GM18517 (cell line): ENCODE measurements at regions not wholly inside any gene's neighbourhood (a gene's known extent, or its start where the extent isn't known, plus 50 kb on each side); places are given as distances from the start of the nearest gene placed in this dataset.

Experiments used
- ATAC-seq: cut with Tn5 transposase; IDR thresholded peaks from one replicate; pipeline ENCODE4 v1.9.1; 2021; ENCODE audit warnings: mild to moderate bottlenecking, moderate library complexity; ENCODE audit not compliant: unreplicated experiment

- ATAC-seq, result no peak
Observed at GRCh38 chr3:102206511-102207031, 228.2 kb upstream of the ZPLD1 start.

- no peak for ATAC-seq
Observed at GRCh38 chr3:102207151-102207571, 227.7 kb upstream of the ZPLD1 start.

- ATAC-seq, result no peak
Observed at GRCh38 chr3:102215166-102215565, 219.6 kb upstream of the ZPLD1 start.

GRCh38 chr3:102223132-102223531, 211.7 kb upstream of the ZPLD1 start:
- ATAC-seq, result no peak

GRCh38 chr3:102224171-102224570, 210.6 kb upstream of the ZPLD1 start:
- ATAC-seq, result no peak

- ATAC-seq, result no peak
Observed at GRCh38 chr3:102225005-102225404, 209.8 kb upstream of the ZPLD1 start.

GRCh38 chr3:102225407-102226132, 209.2 kb upstream of the ZPLD1 start:
- peak; percentile 49 for ATAC-seq

GRCh38 chr3:102226463-102226862, 208.4 kb upstream of the ZPLD1 start:
- no peak for ATAC-seq

GRCh38 chr3:102229062-102229655, 205.7 kb upstream of the ZPLD1 start:
- peak; percentile 51 for ATAC-seq

- ATAC-seq, result no peak
Observed at GRCh38 chr3:102230057-102230456, 204.8 kb upstream of the ZPLD1 start.

GRCh38 chr3:102233881-102234280, 200.9 kb upstream of the ZPLD1 start:
- ATAC-seq, result peak; percentile 90

- no peak for ATAC-seq
Observed at GRCh38 chr3:102235679-102236078, 199.1 kb upstream of the ZPLD1 start.

- no peak for ATAC-seq
Observed at GRCh38 chr3:102237181-102237580, 197.6 kb upstream of the ZPLD1 start.

- no peak for ATAC-seq
Observed at GRCh38 chr3:102237838-102238237, 197.0 kb upstream of the ZPLD1 start.

- no peak for ATAC-seq
Observed at GRCh38 chr3:102238362-102238761, 196.5 kb upstream of the ZPLD1 start.

- no peak for ATAC-seq
Observed at GRCh38 chr3:102240720-102241119, 194.1 kb upstream of the ZPLD1 start.

- no peak for ATAC-seq
Observed at GRCh38 chr3:102248981-102249705, 185.7 kb upstream of the ZPLD1 start.

- no peak for ATAC-seq
Observed at GRCh38 chr3:102255736-102256135, 179.1 kb upstream of the ZPLD1 start.

- ATAC-seq, result peak; percentile 70
Observed at GRCh38 chr3:102258666-102259227, 176.1 kb upstream of the ZPLD1 start.

- no peak for ATAC-seq
Observed at GRCh38 chr3:102259663-102260062, 175.2 kb upstream of the ZPLD1 start.

- no peak for ATAC-seq
Observed at GRCh38 chr3:102265720-102266119, 169.1 kb upstream of the ZPLD1 start.
